Panc1 (cell line): ENCODE measurements at regions not wholly inside any gene's neighbourhood (a gene's known extent, or its start where the extent isn't known, plus 50 kb on each side); places are given as distances from the start of the nearest gene placed in this dataset.

Experiments
- ATAC-seq: fragments of 200-7000 bp; cut with Tn5 transposase; 2 replicates; pipeline ENCODE4 v1.9.1; 2020; ENCODE audit warnings: mild to moderate bottlenecking, moderate library complexity
- BruUV-seq: library from RNA; stranded (reverse); fragments of 400-500 nt; replicated peaks from 2 replicates; lab custom pipeline; 2021; lab: Mats Ljungman, UMichigan
- CTCF ChIA-PET: fragments of 300-600 bp; sonication (Branson Sonifier 250); formaldehyde crosslinking; loops from one replicate; lab custom pipeline; 2022; ENCODE audit warnings: antibody characterized with exemption; lab: Charles Lee
- POLR2A ChIA-PET: fragments of 300-600 bp; sonication (Branson Sonifier 250); formaldehyde crosslinking; loops from one replicate; lab custom pipeline; 2022; ENCODE audit warnings: antibody characterized with exemption; lab: Charles Lee
- DNase-seq: peaks from one replicate; pipeline ENCODE4 v3.0.0-alpha.2; 2010; ENCODE audit warnings: low read depth, low spot score
- H3K27ac ChIP-seq: 2 replicates; pipeline ENCODE4 v1.5.1; 2011; ENCODE audit warnings: mild to moderate bottlenecking, low read length, inconsistent platforms
- H3K27me3 ChIP-seq: fragments of 200-500 bp; sonication (Bioruptor generic); 2 replicates; pipeline ENCODE4 v1.6.0; 2014; ENCODE audit warnings: low read length, inconsistent platforms; ENCODE audit not compliant: control insufficient read depth, insufficient read depth
- H3K36me3 ChIP-seq: fragments of 200-500 bp; sonication (Bioruptor generic); 2 replicates; pipeline ENCODE4 v1.5.1; 2014; ENCODE audit warnings: inconsistent platforms, mild to moderate bottlenecking, low read length, moderate library complexity; ENCODE audit not compliant: control insufficient read depth, insufficient read depth
- H3K4me1 ChIP-seq: 2 replicates; pipeline ENCODE4 v1.5.1; 2011; ENCODE audit warnings: inconsistent platforms, mild to moderate bottlenecking, low read length, moderate library complexity; ENCODE audit not compliant: control insufficient read depth, insufficient read depth
- H3K4me3 ChIP-seq, 2 experiments: 2 replicates each; pipeline ENCODE4 v1.5.1; 2011 to 2012; ENCODE audit warnings: low read depth in 2 of 2, low read length in 2 of 2, mild to moderate bottlenecking in 2 of 2, inconsistent platforms in 1 of 2, moderate library complexity in 1 of 2
- H3K9me3 ChIP-seq: fragments of 200-500 bp; sonication (Bioruptor generic); 2 replicates; pipeline ENCODE4 v1.5.1; 2014; ENCODE audit warnings: low read depth, mild to moderate bottlenecking, inconsistent platforms, low read length, moderate library complexity; ENCODE audit not compliant: control insufficient read depth, insufficient read depth
- CTCF ChIP-seq: fragments of 450-650 bp; IDR thresholded peaks from 2 replicates; pipeline ENCODE4 v1.5.1; 2017; ENCODE audit warnings: mild to moderate bottlenecking
- POLR2AphosphoS5 ChIP-seq: IDR thresholded peaks from 2 replicates; pipeline ENCODE4 v1.6.1; 2012; ENCODE audit warnings: mild to moderate bottlenecking, low read depth, low read length, moderate library complexity
- REST ChIP-seq, 2 experiments: IDR thresholded peaks; 2 replicates each; pipeline ENCODE4 v1.6.1; 2011 to 2012; ENCODE audit warnings: low read depth in 2 of 2, control low read depth in 1 of 2, low read length in 1 of 2, mild to moderate bottlenecking in 1 of 2, moderate library complexity in 1 of 2; ENCODE audit not compliant: insufficient read depth in 1 of 2
- SIN3A ChIP-seq: IDR thresholded peaks from 2 replicates; pipeline ENCODE4 v1.6.1; 2012; ENCODE audit warnings: low read depth, mild to moderate bottlenecking, low read length, moderate library complexity, borderline replicate concordance; ENCODE audit not compliant: insufficient read depth
- TCF7L2 ChIP-seq: IDR thresholded peaks from 2 replicates; pipeline ENCODE4 v1.6.1; 2011; ENCODE audit warnings: mild to moderate bottlenecking, low read depth, low read length, inconsistent platforms
- in situ Hi-C: cut with HindIII; loops from 2 replicates; pipeline ENCODE4 v1.10.0; 2016; ENCODE audit warnings: low sequenced_read_pairs, low pct_unique_long_range_greater_than_20kb
- intact Hi-C: fragments of 100-400 bp; cut with micrococcal nuclease; formaldehyde crosslinking; loops from one replicate; pipeline ENCODE4 v1.10.0; 2022; ENCODE audit not compliant: unreplicated experiment

GRCh38 chr14:97840159-97840558 lies 1043.0 kb downstream of the VRK1 start:
- H3K27ac ChIP-seq: no peak overlapping the region
- no peaks in the 10 kb centered on the region; the same call in 1 of the 2 replicates for H3K27me3 ChIP-seq
- in situ Hi-C loops: no loop called here
- no peaks in the 10 kb centered on the region for H3K9me3 ChIP-seq
- BruUV-seq: no TSS peak
- H3K4me1 ChIP-seq: no peaks in the 10 kb centered on the region
- DNase-seq (no peak), ATAC-seq (no peak)
- ChIA-PET POLR2A (no interaction called here), CTCF (no interaction called here)
- H3K4me3 ChIP-seq: no peak overlapping the region
- intact Hi-C loops: no loop called here
- TF ChIP-seq CTCF (no peak), SIN3A (no peak), POLR2AphosphoS5 (no peak), TCF7L2 (no peak), REST (IDR thresholded peaks at IDR 0.05; ENCODE audit: insufficient read depth in 1 of 2, low read depth in 2 of 2, low read length in 1 of 2) (no peak)
- no peaks in the 10 kb centered on the region for H3K36me3 ChIP-seq

- no peaks in the 10 kb centered on the region for H3K4me1 ChIP-seq
- ChIA-PET POLR2A (no interaction called here), CTCF (no interaction called here)
- no peak overlapping the region for H3K27ac ChIP-seq
- intact Hi-C loops: no loop called here
- BruUV-seq: no TSS peak
- no peaks in the 10 kb centered on the region; the same call in 1 of the 2 replicates for H3K27me3 ChIP-seq
- no peak for DNase-seq
- no peaks in the 10 kb centered on the region for H3K9me3 ChIP-seq
- no peaks in the 10 kb centered on the region for H3K36me3 ChIP-seq
- TF ChIP-seq POLR2AphosphoS5 (no peak), REST (IDR thresholded peaks at IDR 0.05; ENCODE audit: insufficient read depth in 1 of 2, low read depth in 2 of 2, low read length in 1 of 2) (no peak), SIN3A (no peak), TCF7L2 (no peak), CTCF (no peak)
- in situ Hi-C loops: no loop called here
- no peak overlapping the region for H3K4me3 ChIP-seq
- ATAC-seq: no peak
These were observed 1044.6 kb downstream of the VRK1 start for GRCh38 chr14:97841762-97842161.
